ENCODE measurements at regions not wholly inside any gene's neighbourhood (a gene's known extent, or its start where the extent isn't known, plus 50 kb on each side); places are given as distances from the start of the nearest gene placed in this dataset.

DNA sequence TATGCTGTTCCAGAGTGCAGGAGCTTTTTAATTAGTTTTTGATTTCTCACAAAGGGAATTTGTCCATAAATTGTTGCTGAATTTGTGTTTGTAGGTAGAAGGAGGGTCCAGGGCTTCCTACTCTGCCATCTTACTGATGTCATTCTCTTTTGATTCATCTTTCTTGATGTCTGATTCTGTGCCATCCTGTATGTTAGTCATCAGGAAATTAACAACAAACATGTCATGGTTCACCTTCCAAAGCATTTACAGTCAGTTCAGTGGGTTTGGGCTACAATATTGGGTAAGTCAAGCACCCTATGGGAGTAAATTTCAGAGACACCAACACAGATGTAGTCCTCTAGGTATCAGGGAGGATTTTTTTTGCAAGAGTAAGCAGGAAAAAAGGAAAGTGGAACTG is 135.2 kb upstream of the SLC38A2 start:
- CTCF ChIA-PET: no interaction called here
- DNase-seq: no peak
- Histone ChIP-seq H3K4me1 (ENCODE audit: control insufficient read depth in 1 of 2, insufficient read depth in 2 of 2, low read depth in 1 of 2, low read length in 1 of 2) (no peaks in the 10 kb centered on the region), H3K27ac (ENCODE audit: low read depth in 2 of 2, low read length in 1 of 2) (no peak overlapping the region), H3K9me3 (peaks cover 19% of the 10 kb centered on the region; the same call in 1 of the 2 replicates), H3K9me2 (no peaks in the 10 kb centered on the region), H4K20me1 (ENCODE audit: insufficient read depth) (no peaks in the 10 kb centered on the region), H3K4me3 (ENCODE audit: low read depth in 2 of 2, low read length in 1 of 2) (no peak overlapping the region), H3K27me3 (ENCODE audit: insufficient read depth) (no peaks in the 10 kb centered on the region), H3F3A (replicated peaks; ENCODE audit: insufficient read depth) (no peaks in the 10 kb centered on the region), H3K9ac (no peak overlapping the region), H3K79me2 (ENCODE audit: insufficient read depth) (no peaks in the 10 kb centered on the region), H3K4me2 (no peak overlapping the region), H3K36me3 (replicated peaks in 1 of 2; ENCODE audit: control insufficient read depth in 1 of 2, insufficient read depth in 2 of 2, low read length in 1 of 2) (peaks cover 0 to 16% of the 10 kb centered on the region in 2 experiments), H2AFZ (ENCODE audit: low read depth) (no peak overlapping the region)
- no peak for TF ChIP-seq GABPA (IDR thresholded peaks at IDR 0.05; ENCODE audit: low read depth)
- no peak for TF ChIP-seq TEAD4 (IDR thresholded peaks at IDR 0.05; ENCODE audit: borderline replicate concordance, insufficient read depth)
- TF ChIP-seq, protein P1, sequence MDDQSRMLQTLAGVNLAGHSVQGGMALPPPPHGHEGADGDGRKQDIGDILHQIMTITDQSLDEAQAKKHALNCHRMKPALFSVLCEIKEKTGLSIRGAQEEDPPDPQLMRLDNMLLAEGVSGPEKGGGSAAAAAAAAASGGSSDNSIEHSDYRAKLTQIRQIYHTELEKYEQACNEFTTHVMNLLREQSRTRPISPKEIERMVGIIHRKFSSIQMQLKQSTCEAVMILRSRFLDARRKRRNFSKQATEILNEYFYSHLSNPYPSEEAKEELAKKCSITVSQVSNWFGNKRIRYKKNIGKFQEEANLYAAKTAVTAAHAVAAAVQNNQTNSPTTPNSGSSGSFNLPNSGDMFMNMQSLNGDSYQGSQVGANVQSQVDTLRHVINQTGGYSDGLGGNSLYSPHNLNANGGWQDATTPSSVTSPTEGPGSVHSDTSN (IDR thresholded peaks at IDR 0.05): no peak
- TF ChIP-seq, protein P2, sequence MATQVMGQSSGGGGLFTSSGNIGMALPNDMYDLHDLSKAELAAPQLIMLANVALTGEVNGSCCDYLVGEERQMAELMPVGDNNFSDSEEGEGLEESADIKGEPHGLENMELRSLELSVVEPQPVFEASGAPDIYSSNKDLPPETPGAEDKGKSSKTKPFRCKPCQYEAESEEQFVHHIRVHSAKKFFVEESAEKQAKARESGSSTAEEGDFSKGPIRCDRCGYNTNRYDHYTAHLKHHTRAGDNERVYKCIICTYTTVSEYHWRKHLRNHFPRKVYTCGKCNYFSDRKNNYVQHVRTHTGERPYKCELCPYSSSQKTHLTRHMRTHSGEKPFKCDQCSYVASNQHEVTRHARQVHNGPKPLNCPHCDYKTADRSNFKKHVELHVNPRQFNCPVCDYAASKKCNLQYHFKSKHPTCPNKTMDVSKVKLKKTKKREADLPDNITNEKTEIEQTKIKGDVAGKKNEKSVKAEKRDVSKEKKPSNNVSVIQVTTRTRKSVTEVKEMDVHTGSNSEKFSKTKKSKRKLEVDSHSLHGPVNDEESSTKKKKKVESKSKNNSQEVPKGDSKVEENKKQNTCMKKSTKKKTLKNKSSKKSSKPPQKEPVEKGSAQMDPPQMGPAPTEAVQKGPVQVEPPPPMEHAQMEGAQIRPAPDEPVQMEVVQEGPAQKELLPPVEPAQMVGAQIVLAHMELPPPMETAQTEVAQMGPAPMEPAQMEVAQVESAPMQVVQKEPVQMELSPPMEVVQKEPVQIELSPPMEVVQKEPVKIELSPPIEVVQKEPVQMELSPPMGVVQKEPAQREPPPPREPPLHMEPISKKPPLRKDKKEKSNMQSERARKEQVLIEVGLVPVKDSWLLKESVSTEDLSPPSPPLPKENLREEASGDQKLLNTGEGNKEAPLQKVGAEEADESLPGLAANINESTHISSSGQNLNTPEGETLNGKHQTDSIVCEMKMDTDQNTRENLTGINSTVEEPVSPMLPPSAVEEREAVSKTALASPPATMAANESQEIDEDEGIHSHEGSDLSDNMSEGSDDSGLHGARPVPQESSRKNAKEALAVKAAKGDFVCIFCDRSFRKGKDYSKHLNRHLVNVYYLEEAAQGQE (IDR thresholded peaks at IDR 0.05; ENCODE audit: low read depth, low read length): no peak
- no peak for TF ChIP-seq YY1 (IDR thresholded peaks at IDR 0.05; ENCODE audit: low read depth)
- TF ChIP-seq SIN3A (IDR thresholded peaks at IDR 0.05; ENCODE audit: borderline replicate concordance, low read depth, low read length): no peak
- TF ChIP-seq EP300 (IDR thresholded peaks at IDR 0.05; ENCODE audit: borderline replicate concordance in 1 of 2, low read depth in 1 of 2, low read length in 1 of 2): no peak
- no peak for TF ChIP-seq IRF3 (IDR thresholded peaks at IDR 0.05; ENCODE audit: low read depth, low read length)
- TF ChIP-seq NRF1 (IDR thresholded peaks at IDR 0.05; ENCODE audit: low read depth, low read length): no peak
- no peak for TF ChIP-seq MXI1 (IDR thresholded peaks at IDR 0.05; ENCODE audit: low read depth, low read length)
- TF ChIP-seq CTCF (IDR thresholded peaks at IDR 0.05): no peak
- TF ChIP-seq FOXM1 (IDR thresholded peaks at IDR 0.05; ENCODE audit: low read depth): no peak
- no peak for TF ChIP-seq FOSL2 (IDR thresholded peaks at IDR 0.05; ENCODE audit: borderline replicate concordance, low read depth)
- TF ChIP-seq ELF1 (IDR thresholded peaks at IDR 0.05): no peak
- no peak for TF ChIP-seq TCF12 (IDR thresholded peaks at IDR 0.05)
- no peak for TF ChIP-seq MEF2A (IDR thresholded peaks at IDR 0.05; ENCODE audit: borderline replicate concordance, low read depth)
- TF ChIP-seq, protein P3, sequence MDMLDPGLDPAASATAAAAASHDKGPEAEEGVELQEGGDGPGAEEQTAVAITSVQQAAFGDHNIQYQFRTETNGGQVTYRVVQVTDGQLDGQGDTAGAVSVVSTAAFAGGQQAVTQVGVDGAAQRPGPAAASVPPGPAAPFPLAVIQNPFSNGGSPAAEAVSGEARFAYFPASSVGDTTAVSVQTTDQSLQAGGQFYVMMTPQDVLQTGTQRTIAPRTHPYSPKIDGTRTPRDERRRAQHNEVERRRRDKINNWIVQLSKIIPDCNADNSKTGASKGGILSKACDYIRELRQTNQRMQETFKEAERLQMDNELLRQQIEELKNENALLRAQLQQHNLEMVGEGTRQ (IDR thresholded peaks at IDR 0.05; ENCODE audit: borderline replicate concordance, low read depth, low read length): no peak
- no peak for TF ChIP-seq SMC3 (IDR thresholded peaks at IDR 0.05; ENCODE audit: low read depth, low read length)
- no peak for TF ChIP-seq NFIC (IDR thresholded peaks at IDR 0.05; ENCODE audit: borderline replicate concordance)
- TF ChIP-seq USF1 (IDR thresholded peaks at IDR 0.05; ENCODE audit: borderline replicate concordance, low read depth): no peak
- POLR2A ChIA-PET: no interaction called here
